ENCODE measurements at regions not wholly inside any gene's neighbourhood (a gene's known extent, or its start where the extent isn't known, plus 50 kb on each side); places are given as distances from the start of the nearest gene placed in this dataset.
"Not testable (repeated sequence)": the region's sequence is repeated elsewhere in the genome, so short reads cannot be mapped to it uniquely, and the experiment has no call there.

- DNase-seq = no peak
These were observed 145.5 kb downstream of the HMHB1 start for GRCh38 chr5:143957455-143957854.

- DNase-seq = no peak
These were observed 150.2 kb downstream of the HMHB1 start for GRCh38 chr5:143962201-143962600.

GRCh38 chr5:143964919-143965318 lies 153.0 kb downstream of the HMHB1 start:
- no peak for DNase-seq

GRCh38 chr5:143966280-143966679 lies 154.3 kb downstream of the HMHB1 start:
- no peak for DNase-seq

GRCh38 chr5:143968071-143968878 lies 156.3 kb downstream of the HMHB1 start:
- peak; percentile 21 to 23 for DNase-seq

GRCh38 chr5:143970159-143970558 lies 158.2 kb downstream of the HMHB1 start:
- DNase-seq = no peak

GRCh38 chr5:143972068-143972467 lies 160.1 kb downstream of the HMHB1 start:
- no peak for DNase-seq

GRCh38 chr5:143976055-143976454 lies 164.1 kb downstream of the HMHB1 start:
- no peak for DNase-seq

GRCh38 chr5:143977891-143978461 lies 166.0 kb downstream of the HMHB1 start:
- DNase-seq = no peak

GRCh38 chr5:143979044-143979690 lies 167.2 kb downstream of the HMHB1 start:
- no peak for DNase-seq

GRCh38 chr5:143980506-143980905 lies 168.5 kb downstream of the HMHB1 start:
- DNase-seq = no peak

- not testable (repeated sequence) for DNase-seq
These were observed 171.0 kb downstream of the HMHB1 start for GRCh38 chr5:143982957-143983356.

GRCh38 chr5:143985832-143986515 lies 174.0 kb downstream of the HMHB1 start:
- no peak for DNase-seq

GRCh38 chr5:143986516-143987212 lies 174.7 kb downstream of the HMHB1 start:
- no peak for DNase-seq

- no peak for DNase-seq
These were observed 175.3 kb downstream of the HMHB1 start for GRCh38 chr5:143987264-143987663.

GRCh38 chr5:143987751-143988560 lies 176.0 kb downstream of the HMHB1 start:
- DNase-seq = no peak

- DNase-seq = no peak
These were observed 178.0 kb downstream of the YIPF5 start for GRCh38 chr5:143992496-143992895.

- no peak for DNase-seq
These were observed 167.6 kb downstream of the YIPF5 start for GRCh38 chr5:144002876-144003275.

- DNase-seq = no peak
These were observed 166.8 kb downstream of the YIPF5 start for GRCh38 chr5:144003636-144004035.

- DNase-seq = no peak
These were observed 166.3 kb downstream of the YIPF5 start for GRCh38 chr5:144004146-144004545.

GRCh38 chr5:144004751-144005150 lies 165.7 kb downstream of the YIPF5 start:
- DNase-seq = no peak

- DNase-seq = peak; percentile 22 to 42
These were observed 161.3 kb downstream of the YIPF5 start for GRCh38 chr5:144009116-144009515.
